Cardiac muscle cell (in vitro differentiated cells and primary cell): ENCODE measurements at regions not wholly inside any gene's neighbourhood (a gene's known extent, or its start where the extent isn't known, plus 50 kb on each side); places are given as distances from the start of the nearest gene placed in this dataset.

ENCODE experiments used
- DNase-seq, 2 donors: peaks; one replicate each; pipeline versions ENCODE4 v3.0.0 to v3.0.0-alpha.2; 2010 to 2017; ENCODE audit warnings: low read depth in 1 of 2, low spot score in 1 of 2
- H3K27ac ChIP-seq: fragments of 200-600 bp; sonication (generic); 2 replicates; pipeline ENCODE4 v1.5.1; 2016
- H3K27me3 ChIP-seq: fragments of 200-600 bp; sonication (generic); 2 replicates; pipeline ENCODE4 v1.6.0; 2016; ENCODE audit warnings: control low read depth
- H3K36me3 ChIP-seq: fragments of 200-600 bp; sonication (generic); 2 replicates; pipeline ENCODE4 v1.5.1; 2016; ENCODE audit warnings: control low read depth
- H3K4me1 ChIP-seq: fragments of 200-600 bp; sonication (generic); 2 replicates; pipeline ENCODE4 v1.8.1; 2017; ENCODE audit warnings: low read depth, mild to moderate bottlenecking, mixed run types
- H3K4me3 ChIP-seq: fragments of 200-600 bp; sonication (generic); 2 replicates; pipeline ENCODE4 v1.5.1; 2016; ENCODE audit warnings: mild to moderate bottlenecking
- H3K9me3 ChIP-seq: fragments of 200-600 bp; sonication (generic); 2 replicates; pipeline ENCODE4 v1.5.1; 2017; ENCODE audit warnings: low read depth, mild to moderate bottlenecking, control low read depth
- TF ChIP-seq, protein P1 (sequence below): IDR thresholded peaks from 2 replicates; pipeline ENCODE4 v1.5.1; 2012; ENCODE audit warnings: low read depth, mild to moderate bottlenecking, low read length

- Histone ChIP-seq H3K27ac (no peak overlapping the region), H3K4me3 (no peak overlapping the region), H3K36me3 (no peaks in the 10 kb centered on the region), H3K4me1 (no peaks in the 10 kb centered on the region), H3K9me3 (no peaks in the 10 kb centered on the region), H3K27me3 (peaks cover 9% of the 10 kb centered on the region)
- no peak for DNase-seq
- TF ChIP-seq, protein P1, sequence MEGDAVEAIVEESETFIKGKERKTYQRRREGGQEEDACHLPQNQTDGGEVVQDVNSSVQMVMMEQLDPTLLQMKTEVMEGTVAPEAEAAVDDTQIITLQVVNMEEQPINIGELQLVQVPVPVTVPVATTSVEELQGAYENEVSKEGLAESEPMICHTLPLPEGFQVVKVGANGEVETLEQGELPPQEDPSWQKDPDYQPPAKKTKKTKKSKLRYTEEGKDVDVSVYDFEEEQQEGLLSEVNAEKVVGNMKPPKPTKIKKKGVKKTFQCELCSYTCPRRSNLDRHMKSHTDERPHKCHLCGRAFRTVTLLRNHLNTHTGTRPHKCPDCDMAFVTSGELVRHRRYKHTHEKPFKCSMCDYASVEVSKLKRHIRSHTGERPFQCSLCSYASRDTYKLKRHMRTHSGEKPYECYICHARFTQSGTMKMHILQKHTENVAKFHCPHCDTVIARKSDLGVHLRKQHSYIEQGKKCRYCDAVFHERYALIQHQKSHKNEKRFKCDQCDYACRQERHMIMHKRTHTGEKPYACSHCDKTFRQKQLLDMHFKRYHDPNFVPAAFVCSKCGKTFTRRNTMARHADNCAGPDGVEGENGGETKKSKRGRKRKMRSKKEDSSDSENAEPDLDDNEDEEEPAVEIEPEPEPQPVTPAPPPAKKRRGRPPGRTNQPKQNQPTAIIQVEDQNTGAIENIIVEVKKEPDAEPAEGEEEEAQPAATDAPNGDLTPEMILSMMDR = no peak
These were observed 145.7 kb upstream of the PRSS16 start for GRCh38 chr6:27101824-27102223.

GRCh38 chr6:27106382-27106781 lies 141.1 kb upstream of the PRSS16 start:
- DNase-seq = no peak
- no peaks in the 10 kb centered on the region for H3K9me3 ChIP-seq
- TF ChIP-seq, protein P1 = no peak

DNA sequence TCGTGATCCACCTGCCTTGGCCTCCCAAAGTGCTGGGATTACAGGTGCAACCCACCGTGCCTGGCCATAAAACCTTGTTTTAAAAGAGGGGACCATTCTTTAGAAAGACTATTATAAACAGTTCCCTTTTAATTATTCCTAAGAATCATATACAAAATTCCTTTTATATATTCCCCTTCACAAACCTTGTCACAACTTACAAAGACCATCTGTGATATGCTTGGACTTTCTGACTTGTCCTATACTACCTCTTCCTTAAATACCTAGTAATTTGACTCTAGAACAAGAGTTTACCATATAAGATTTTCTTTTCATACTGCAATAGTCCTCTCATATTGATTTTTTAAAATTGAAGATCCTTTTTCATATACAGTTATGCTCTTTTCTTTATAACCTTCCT lies 135.8 kb upstream of the PRSS16 start:
- TF ChIP-seq, protein P1 = no peak
- H3K4me1 ChIP-seq = no peaks in the 10 kb centered on the region
- H3K36me3 ChIP-seq = no peaks in the 10 kb centered on the region
- no peaks in the 10 kb centered on the region for H3K9me3 ChIP-seq
- no peaks in the 10 kb centered on the region for H3K27me3 ChIP-seq
- no peak overlapping the region for H3K4me3 ChIP-seq
- H3K27ac ChIP-seq = no peak overlapping the region
- DNase-seq = no peak

More at GRCh38 chr6:27106382-27106781, 141.1 kb upstream of the PRSS16 start:
- no peak overlapping the region for H3K27ac ChIP-seq
- no peak overlapping the region for H3K4me3 ChIP-seq
- H3K36me3 ChIP-seq = no peaks in the 10 kb centered on the region
- no peaks in the 10 kb centered on the region for H3K27me3 ChIP-seq
- H3K4me1 ChIP-seq = no peaks in the 10 kb centered on the region

DNA sequence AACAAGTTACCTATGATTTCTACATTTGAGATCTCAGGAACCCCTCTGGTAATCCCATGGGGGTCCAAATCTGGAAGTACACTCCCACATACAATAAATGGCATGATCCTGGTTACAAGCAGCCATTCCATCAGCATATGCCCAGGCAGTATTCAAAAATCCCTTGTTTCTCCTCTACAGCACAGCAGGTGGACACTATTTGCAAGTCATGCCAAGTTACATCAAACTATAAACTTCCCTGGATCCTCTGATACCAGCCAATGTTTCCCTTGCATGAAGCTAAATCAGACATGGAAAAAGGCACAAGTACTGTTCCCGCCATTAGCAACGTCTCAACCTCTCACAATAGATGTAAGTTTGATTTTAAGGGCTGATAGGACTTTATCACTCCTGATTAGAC lies 134.5 kb upstream of the PRSS16 start:
- no peak for DNase-seq
- Histone ChIP-seq H3K27me3 (no peaks in the 10 kb centered on the region), H3K9me3 (no peaks in the 10 kb centered on the region), H3K27ac (no peak overlapping the region), H3K4me3 (no peak overlapping the region), H3K36me3 (no peaks in the 10 kb centered on the region), H3K4me1 (no peaks in the 10 kb centered on the region)
- TF ChIP-seq, protein P1 = no peak

- no peak for DNase-seq
- H3K36me3 ChIP-seq = no peaks in the 10 kb centered on the region
- no peaks in the 10 kb centered on the region for H3K4me1 ChIP-seq
- H3K4me3 ChIP-seq = no peak overlapping the region
- no peak overlapping the region for H3K27ac ChIP-seq
- H3K27me3 ChIP-seq = no peaks in the 10 kb centered on the region
- TF ChIP-seq, protein P1 = no peak
- no peaks in the 10 kb centered on the region for H3K9me3 ChIP-seq
These were observed 128.2 kb upstream of the PRSS16 start for GRCh38 chr6:27119329-27119728.

DNA sequence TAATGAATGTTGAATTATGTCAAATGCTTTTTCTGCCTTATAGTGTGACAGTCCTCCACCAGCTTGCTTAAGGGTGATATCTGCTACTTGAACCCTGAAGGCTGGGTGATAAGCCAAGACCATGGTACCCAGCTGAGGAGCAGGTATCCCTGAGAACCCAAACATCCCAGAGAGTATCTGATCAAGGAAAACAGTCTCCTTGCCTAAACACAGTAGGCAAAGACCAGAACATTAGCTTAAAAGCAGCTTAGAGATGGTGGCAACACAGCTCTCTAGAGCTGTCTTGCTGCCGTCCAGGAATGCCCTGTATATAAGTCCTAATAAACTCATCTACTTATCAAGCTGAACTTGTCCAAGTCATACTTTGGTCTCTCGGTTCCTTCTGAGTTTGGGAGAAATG lies 127.7 kb upstream of the PRSS16 start:
- Histone ChIP-seq H3K4me1 (no peaks in the 10 kb centered on the region), H3K9me3 (no peaks in the 10 kb centered on the region), H3K27ac (no peak overlapping the region), H3K4me3 (no peak overlapping the region), H3K27me3 (no peaks in the 10 kb centered on the region), H3K36me3 (no peaks in the 10 kb centered on the region)
- DNase-seq = no peak
- TF ChIP-seq, protein P1 = no peak
